Keratinocyte (primary cell): ENCODE measurements at regions not wholly inside any gene's neighbourhood (a gene's known extent, or its start where the extent isn't known, plus 50 kb on each side); places are given as distances from the start of the nearest gene placed in this dataset.
A peak's percentile ranks its signal among the peaks of the same experiment; 100 is the strongest.

ENCODE experiments used
- DNase-seq: peaks from one replicate; pipeline ENCODE4 v3.0.0-alpha.2; 2011; ENCODE audit warnings: low read depth, missing footprints, low spot score
- FAIRE-seq: peaks from 2 replicates; lab custom pipeline; 2011; peaks lifted over from hg19 to GRCh38; lab: Jason Lieb, UNC
- H2AFZ ChIP-seq: 2 replicates; pipeline ENCODE4 v1.6.0; 2012; ENCODE audit warnings: low read length, control low read depth, inconsistent platforms; ENCODE audit not compliant: control insufficient read depth
- H3K27ac ChIP-seq: 2 replicates; pipeline ENCODE4 v1.5.1; 2011; ENCODE audit warnings: low read length; ENCODE audit not compliant: control insufficient read depth, insufficient read depth
- H3K27me3 ChIP-seq: 3 replicates; pipeline ENCODE4 v1.6.0; 2011; ENCODE audit warnings: low read length; ENCODE audit not compliant: control insufficient read depth, insufficient read depth; ENCODE audit errors: extremely low read depth
- H3K36me3 ChIP-seq, 2 experiments: 2 replicates in 1 of 2; 3 replicates in 1 of 2; pipeline ENCODE4 v1.5.1; 2011; ENCODE audit warnings: low read length in 2 of 2, mild to moderate bottlenecking in 1 of 2; ENCODE audit not compliant: control insufficient read depth in 2 of 2, insufficient read depth in 2 of 2; ENCODE audit errors: extremely low read depth in 1 of 2
- H3K4me1 ChIP-seq: 3 replicates; pipeline ENCODE4 v1.5.1; 2011; ENCODE audit warnings: low read length; ENCODE audit not compliant: control insufficient read depth, insufficient read depth; ENCODE audit errors: extremely low read depth
- H3K4me2 ChIP-seq: 3 replicates; pipeline ENCODE4 v1.6.0; 2011; ENCODE audit warnings: low read depth, low read length; ENCODE audit not compliant: control insufficient read depth, insufficient read depth; ENCODE audit errors: extremely low read depth
- H3K4me3 ChIP-seq, 3 experiments: fragments of 200-600 bp in 1 of 3; sonication (generic) in 1 of 3; 2 replicates in 2 of 3; 3 replicates in 1 of 3; pipeline ENCODE4 v1.5.1; 2011 to 2016; ENCODE audit warnings: low read length in 3 of 3, mild to moderate bottlenecking in 3 of 3, control low read depth in 2 of 3, inconsistent platforms in 1 of 3, low read depth in 1 of 3, mixed read lengths in 1 of 3, mixed run types in 1 of 3, moderate library complexity in 1 of 3; ENCODE audit not compliant: control insufficient read depth in 2 of 3, insufficient read depth in 2 of 3; ENCODE audit errors: extremely low read depth in 1 of 3
- H3K79me2 ChIP-seq: 2 replicates; pipeline ENCODE4 v1.6.0; 2012; ENCODE audit warnings: low read length; ENCODE audit not compliant: control insufficient read depth, insufficient read depth
- H3K9ac ChIP-seq: 3 replicates; pipeline ENCODE4 v1.6.0; 2011; ENCODE audit warnings: low read length; ENCODE audit not compliant: control insufficient read depth, insufficient read depth; ENCODE audit errors: extremely low read depth
- H3K9me1 ChIP-seq: 3 replicates; pipeline ENCODE4 v1.6.0; 2011; ENCODE audit warnings: low read length; ENCODE audit not compliant: control insufficient read depth, insufficient read depth; ENCODE audit errors: extremely low read depth
- H3K9me3 ChIP-seq: 2 replicates; pipeline ENCODE4 v1.5.1; 2012; ENCODE audit warnings: low read depth, low read length; ENCODE audit not compliant: control insufficient read depth
- H4K20me1 ChIP-seq: 3 replicates; pipeline ENCODE4 v1.6.0; 2011; ENCODE audit warnings: low read length; ENCODE audit not compliant: control insufficient read depth, insufficient read depth; ENCODE audit errors: extremely low read depth
- EZH2 ChIP-seq: IDR thresholded peaks from one replicate; pipeline ENCODE4 v1.6.1; 2012; ENCODE audit warnings: inconsistent platforms, mild to moderate bottlenecking, low read length, moderate library complexity
- dilution Hi-C: fragments of 300-500 bp; cut with MboI; formaldehyde crosslinking; loops from one replicate; pipeline ENCODE4 v1.7.0; 2020; ENCODE audit warnings: low sequenced_read_pairs; ENCODE audit not compliant: extremely low pct_ligation_motif_present
- TF ChIP-seq, protein P1 (sequence below), 3 experiments: IDR thresholded peaks in 1 of 3; conservative IDR thresholded peaks in 1 of 3; optimal IDR thresholded peaks in 1 of 3; 2 replicates in 2 of 3; 3 replicates in 1 of 3; pipeline versions ENCODE3 to v1.5.1; 2011; ENCODE audit warnings: low read length in 3 of 3, mild to moderate bottlenecking in 3 of 3, moderate library complexity in 2 of 3, control low read depth in 1 of 3, inconsistent platforms in 1 of 3; ENCODE audit not compliant: insufficient read depth in 2 of 3; ENCODE audit errors: extremely low read depth in 1 of 3

DNA sequence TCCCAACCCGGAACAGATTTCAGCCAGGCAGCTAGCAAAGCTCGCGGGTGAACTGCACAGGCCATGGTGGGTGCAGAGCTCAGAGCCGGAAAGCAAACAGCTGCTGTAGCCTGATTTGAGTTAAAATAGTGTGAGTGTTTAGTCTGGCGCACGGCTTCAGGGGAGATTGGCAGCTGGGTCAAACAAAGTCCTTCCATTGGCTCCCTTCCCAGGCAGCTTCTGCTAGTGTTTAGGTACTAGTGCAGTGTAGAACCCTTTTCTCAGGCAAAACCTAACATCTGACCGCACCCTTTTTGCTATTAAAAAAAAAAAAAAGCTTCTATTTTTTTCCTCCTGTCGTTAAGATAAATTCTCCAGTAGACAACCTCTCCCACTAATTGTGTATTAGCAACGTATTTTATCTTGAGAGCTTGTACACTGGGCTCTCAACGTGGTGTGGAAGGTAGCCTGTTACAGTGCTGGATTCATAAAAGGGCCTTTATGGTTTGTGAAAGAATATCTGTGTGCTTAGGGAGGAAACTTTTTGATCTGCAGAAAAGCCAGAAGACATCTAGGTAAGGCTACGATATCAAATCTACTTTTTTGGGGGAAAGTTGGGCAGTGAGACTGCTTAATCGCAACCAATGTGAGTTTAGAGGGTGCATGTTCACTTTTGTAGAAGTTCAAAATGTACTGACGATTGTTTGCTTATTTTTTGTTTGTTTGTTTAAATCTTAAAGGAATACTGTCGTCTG lies 689.6 kb downstream of the USP25 start:
- no peaks in the 10 kb centered on the region for H3K36me3 ChIP-seq
- H3K9ac ChIP-seq = no peak overlapping the region
- dilution Hi-C loops = no loop called here
- no peaks in the 10 kb centered on the region for H3K9me1 ChIP-seq
- H2AFZ ChIP-seq = peak overlapping the region; percentile 91
- H3K4me1 ChIP-seq = peaks cover 6% of the 10 kb centered on the region
- TF ChIP-seq, protein P1, sequence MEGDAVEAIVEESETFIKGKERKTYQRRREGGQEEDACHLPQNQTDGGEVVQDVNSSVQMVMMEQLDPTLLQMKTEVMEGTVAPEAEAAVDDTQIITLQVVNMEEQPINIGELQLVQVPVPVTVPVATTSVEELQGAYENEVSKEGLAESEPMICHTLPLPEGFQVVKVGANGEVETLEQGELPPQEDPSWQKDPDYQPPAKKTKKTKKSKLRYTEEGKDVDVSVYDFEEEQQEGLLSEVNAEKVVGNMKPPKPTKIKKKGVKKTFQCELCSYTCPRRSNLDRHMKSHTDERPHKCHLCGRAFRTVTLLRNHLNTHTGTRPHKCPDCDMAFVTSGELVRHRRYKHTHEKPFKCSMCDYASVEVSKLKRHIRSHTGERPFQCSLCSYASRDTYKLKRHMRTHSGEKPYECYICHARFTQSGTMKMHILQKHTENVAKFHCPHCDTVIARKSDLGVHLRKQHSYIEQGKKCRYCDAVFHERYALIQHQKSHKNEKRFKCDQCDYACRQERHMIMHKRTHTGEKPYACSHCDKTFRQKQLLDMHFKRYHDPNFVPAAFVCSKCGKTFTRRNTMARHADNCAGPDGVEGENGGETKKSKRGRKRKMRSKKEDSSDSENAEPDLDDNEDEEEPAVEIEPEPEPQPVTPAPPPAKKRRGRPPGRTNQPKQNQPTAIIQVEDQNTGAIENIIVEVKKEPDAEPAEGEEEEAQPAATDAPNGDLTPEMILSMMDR (optimal IDR thresholded peaks at IDR 0.05 in 1 of 3, IDR thresholded peaks at IDR 0.05 in 1 of 3, conservative IDR thresholded peaks at IDR 0.05 in 1 of 3; ENCODE audit: extremely low read depth in 1 of 3, insufficient read depth in 2 of 3, low read length in 3 of 3) = no peak
- no peak for TF ChIP-seq EZH2
- H4K20me1 ChIP-seq = no peaks in the 10 kb centered on the region
- FAIRE-seq (peak; percentile 36), DNase-seq (no peak)
- H3K4me3 ChIP-seq = peak overlapping the region in 2 of 3 experiments; percentile 29 to 49
- H3K27me3 ChIP-seq = no peaks in the 10 kb centered on the region
- peak overlapping the region; percentile 72 for H3K4me2 ChIP-seq
- no peaks in the 10 kb centered on the region for H3K79me2 ChIP-seq
- H3K9me3 ChIP-seq = no peaks in the 10 kb centered on the region
- no peak overlapping the region for H3K27ac ChIP-seq

DNA sequence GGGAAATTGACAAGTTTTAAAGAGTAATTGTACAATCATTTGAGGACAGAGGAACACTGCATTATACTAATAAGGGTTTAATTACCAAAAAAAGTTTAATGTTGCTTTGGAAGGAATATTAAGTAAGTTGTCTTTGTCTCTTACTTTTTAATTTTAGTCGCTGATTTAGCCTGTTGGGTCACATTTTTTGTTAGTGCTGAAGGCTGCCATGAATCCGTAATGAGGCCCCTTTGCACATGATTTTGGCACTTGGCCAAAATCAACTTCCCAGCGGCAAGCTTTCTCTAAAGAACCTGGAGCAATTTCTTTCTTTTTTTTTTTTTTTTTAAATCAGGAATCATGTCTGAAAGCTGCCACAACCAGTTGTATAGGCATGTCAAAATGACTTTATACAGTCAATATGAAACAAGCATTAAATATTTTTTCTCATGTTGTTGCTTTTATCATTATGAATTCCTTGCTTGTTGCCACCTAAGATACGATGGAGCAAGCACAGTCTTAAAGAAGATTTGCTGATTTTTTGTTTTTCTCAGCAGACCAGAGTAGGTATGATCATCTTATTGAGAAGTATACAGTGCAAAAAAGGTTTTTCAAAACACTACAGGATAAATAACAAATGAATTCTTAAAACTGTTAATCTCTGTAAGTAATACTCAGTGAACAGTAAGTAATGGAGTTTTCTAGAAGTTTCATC lies 690.4 kb downstream of the USP25 start:
- H3K27ac ChIP-seq = no peak overlapping the region
- no peaks in the 10 kb centered on the region for H3K9me3 ChIP-seq
- TF ChIP-seq EZH2 = no peak
- TF ChIP-seq, protein P1 (optimal IDR thresholded peaks at IDR 0.05 in 1 of 3, IDR thresholded peaks at IDR 0.05 in 1 of 3, conservative IDR thresholded peaks at IDR 0.05 in 1 of 3; ENCODE audit: extremely low read depth in 1 of 3, insufficient read depth in 2 of 3, low read length in 3 of 3) = no peak
- H4K20me1 ChIP-seq = no peaks in the 10 kb centered on the region
- peaks cover 6% of the 10 kb centered on the region for H3K4me1 ChIP-seq
- H2AFZ ChIP-seq = peak overlapping the region; percentile 91
- FAIRE-seq (peak; percentile 57), DNase-seq (no peak)
- H3K9me1 ChIP-seq = no peaks in the 10 kb centered on the region
- no peak overlapping the region for H3K9ac ChIP-seq
- peak overlapping the region; percentile 72 for H3K4me2 ChIP-seq
- no peaks in the 10 kb centered on the region for H3K36me3 ChIP-seq
- H3K4me3 ChIP-seq = peak overlapping the region; percentile 16 to 49 (median 49)
- H3K27me3 ChIP-seq = no peaks in the 10 kb centered on the region
- no peaks in the 10 kb centered on the region for H3K79me2 ChIP-seq
- dilution Hi-C loops = no loop called here
